ENCODE measurements at regions not wholly inside any gene's neighbourhood (a gene's known extent, or its start where the extent isn't known, plus 50 kb on each side); places are given as distances from the start of the nearest gene placed in this dataset.
"Not testable (repeated sequence)": the region's sequence is repeated elsewhere in the genome, so short reads cannot be mapped to it uniquely, and the experiment has no call there.

GRCh38 chr7:25069900-25070443 lies 55.1 kb downstream of the CYCS start:
- in situ Hi-C loops (cut with HindIII; ENCODE audit: low sequenced_read_pairs) = no loop called here
- peak; percentile 45 for DNase-seq (ENCODE audit: low spot score)

GRCh38 chr7:25068502-25069213 lies 56.4 kb downstream of the CYCS start:
- in situ Hi-C loops (cut with HindIII; ENCODE audit: low sequenced_read_pairs) = no loop called here
- no peak for DNase-seq (ENCODE audit: low spot score)

DNA sequence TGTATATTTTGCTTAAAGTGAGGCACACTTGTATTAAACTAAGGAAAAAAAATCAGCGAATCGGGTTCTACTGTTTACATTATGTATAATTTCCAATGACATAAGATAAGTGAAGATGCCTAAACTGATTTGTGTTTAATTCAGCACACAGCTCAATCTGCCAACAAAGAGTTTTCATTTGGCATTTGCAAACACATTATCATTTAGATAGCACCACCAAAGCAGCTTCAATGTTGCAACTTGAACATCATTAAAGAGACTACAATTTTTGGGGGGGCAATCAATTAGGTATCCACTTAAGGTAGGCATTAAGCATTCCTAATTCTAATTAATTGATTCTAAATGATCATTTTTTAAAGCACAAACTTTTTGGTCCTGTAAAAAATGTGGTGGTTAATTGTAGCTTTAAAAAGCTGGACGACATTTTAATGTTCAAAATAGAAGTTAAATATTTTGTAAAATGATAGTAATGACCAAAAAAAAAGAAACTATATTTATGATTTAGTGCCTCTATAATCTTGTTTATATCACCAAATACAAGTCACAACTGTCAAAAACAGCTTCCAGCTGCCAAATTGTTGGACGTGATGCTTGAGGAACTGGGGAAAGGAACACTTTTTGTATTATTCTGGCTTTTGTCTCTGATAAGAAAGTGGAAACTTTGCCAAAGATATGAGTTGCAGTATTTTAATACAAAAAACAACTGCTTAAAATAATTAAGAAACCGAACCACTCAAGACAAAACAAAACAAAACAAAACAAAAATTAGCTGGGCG lies 57.1 kb downstream of the CYCS start:
- DNase-seq (ENCODE audit: low spot score) = no peak
- in situ Hi-C loops (cut with HindIII; ENCODE audit: low sequenced_read_pairs) = no loop called here

GRCh38 chr7:25066253-25066652 lies 58.8 kb downstream of the CYCS start:
- no peak for DNase-seq (ENCODE audit: low spot score)
- in situ Hi-C loops (cut with HindIII; ENCODE audit: low sequenced_read_pairs) = no loop called here

GRCh38 chr7:25062380-25062779 lies 62.7 kb downstream of the CYCS start:
- no peak for DNase-seq (ENCODE audit: low spot score)
- in situ Hi-C loops (cut with HindIII; ENCODE audit: low sequenced_read_pairs) = no loop called here

- in situ Hi-C loops (cut with HindIII; ENCODE audit: low sequenced_read_pairs) = no loop called here
- DNase-seq (ENCODE audit: low spot score) = no peak
Measured at GRCh38 chr7:25060487-25061055, 64.5 kb downstream of the CYCS start.

DNA sequence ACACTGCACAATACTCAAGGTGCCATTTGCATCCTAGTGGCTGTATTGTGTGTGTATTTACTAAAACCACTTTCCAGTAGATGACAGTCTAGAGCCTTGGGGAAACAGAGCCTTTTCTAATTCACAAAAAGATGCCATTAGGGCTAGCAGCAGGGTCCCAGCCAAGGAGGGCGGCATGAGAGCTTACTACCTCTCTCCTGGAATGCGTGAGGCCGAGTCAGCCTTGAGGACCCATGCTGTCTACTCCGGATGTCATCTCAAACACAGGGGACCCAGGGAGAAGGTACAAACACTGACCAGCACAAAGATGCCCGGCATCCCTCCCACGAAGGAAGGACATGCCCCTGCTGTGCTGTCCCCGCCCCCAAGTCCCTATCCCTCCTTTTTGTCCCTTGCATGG lies 65.5 kb downstream of the CYCS start:
- in situ Hi-C loops (cut with HindIII; ENCODE audit: low sequenced_read_pairs) = no loop called here
- DNase-seq (ENCODE audit: low spot score) = no peak

DNA sequence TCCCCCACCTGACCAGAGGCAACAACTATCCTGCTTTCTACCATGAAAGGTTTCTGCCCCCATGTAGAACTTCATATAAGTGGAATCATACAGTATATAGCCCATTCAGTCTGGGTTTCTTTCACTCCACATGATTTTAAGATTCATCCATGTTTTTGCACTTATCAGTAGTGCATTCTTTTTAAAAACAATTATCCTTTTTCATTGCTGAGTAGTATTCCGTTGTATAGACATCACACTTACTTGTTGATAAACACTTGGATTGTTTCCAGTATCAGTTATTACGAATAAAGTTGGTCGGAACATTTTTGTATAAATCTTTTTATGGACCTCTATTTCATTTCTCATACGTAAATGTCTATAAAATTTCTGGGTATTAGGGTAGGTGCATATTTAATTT lies 68.7 kb downstream of the CYCS start:
- in situ Hi-C loops (cut with HindIII; ENCODE audit: low sequenced_read_pairs) = no loop called here
- DNase-seq (ENCODE audit: low spot score) = no peak

GRCh38 chr7:25055520-25056220 lies 69.4 kb downstream of the CYCS start:
- in situ Hi-C loops (cut with HindIII; ENCODE audit: low sequenced_read_pairs) = no loop called here
- DNase-seq (ENCODE audit: low spot score) = no peak

DNA sequence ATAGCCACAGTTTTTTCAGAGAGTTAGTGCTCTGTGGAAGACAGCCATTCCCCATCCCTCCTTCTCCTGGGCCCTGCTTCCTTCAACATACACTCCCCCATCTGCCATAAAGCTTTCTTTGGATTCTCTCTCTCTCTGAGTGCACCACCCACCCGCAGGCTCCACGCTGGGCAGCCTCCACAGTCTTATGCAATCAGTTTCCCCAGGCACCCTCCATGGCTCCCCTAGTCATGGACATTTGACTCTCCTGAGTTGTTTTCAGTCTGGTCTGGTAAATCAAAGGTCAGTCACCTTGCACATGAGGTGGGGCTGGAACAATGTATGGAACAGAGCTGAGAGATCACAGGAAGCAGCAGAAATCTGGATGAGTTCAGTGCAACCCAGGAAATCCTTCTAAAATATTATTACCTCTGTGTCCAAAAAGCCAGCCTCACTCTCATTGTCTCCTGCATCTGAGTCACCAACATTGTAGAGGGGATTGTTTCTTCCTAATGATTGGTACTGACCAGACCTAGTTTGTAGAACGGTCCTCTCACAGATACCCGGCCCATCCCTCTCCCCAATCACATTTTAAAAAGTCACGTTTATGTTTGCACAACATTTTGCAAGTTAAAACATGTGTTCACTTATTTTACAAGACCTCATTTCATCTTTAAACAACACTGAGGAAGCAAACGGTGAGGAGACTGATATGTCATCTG lies 70.1 kb downstream of the CYCS start:
- DNase-seq (ENCODE audit: low spot score) = no peak
- in situ Hi-C loops (cut with HindIII; ENCODE audit: low sequenced_read_pairs) = no loop called here

DNA sequence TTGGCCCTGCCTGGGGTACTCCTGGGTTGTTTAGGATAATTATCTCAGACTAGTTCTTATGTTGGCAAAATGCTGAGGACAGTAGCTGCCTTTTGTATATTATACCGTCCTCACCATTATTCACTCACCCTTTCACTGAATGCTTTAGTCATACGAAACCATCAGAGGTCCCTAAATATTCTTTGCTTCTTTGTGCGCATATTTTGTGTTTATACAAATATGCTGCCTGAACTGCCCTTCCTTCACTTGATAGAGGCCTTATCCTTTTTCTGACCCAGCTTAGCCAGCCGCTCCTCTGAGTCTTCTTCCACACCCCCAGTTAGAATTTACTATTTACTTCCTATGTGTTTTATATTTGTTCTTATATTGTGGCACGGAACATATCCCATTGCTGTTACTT lies 70.2 kb upstream of the OSBPL3 start:
- in situ Hi-C loops (cut with HindIII; ENCODE audit: low sequenced_read_pairs) = no loop called here

GRCh38 chr7:25048444-25048834 lies 68.5 kb upstream of the OSBPL3 start:
- no peak for DNase-seq (ENCODE audit: low spot score)
- in situ Hi-C loops (cut with HindIII; ENCODE audit: low sequenced_read_pairs) = no loop called here

More for the DNA sequence above, 70.2 kb upstream of the OSBPL3 start:
- DNase-seq (ENCODE audit: low spot score) = no peak

DNA sequence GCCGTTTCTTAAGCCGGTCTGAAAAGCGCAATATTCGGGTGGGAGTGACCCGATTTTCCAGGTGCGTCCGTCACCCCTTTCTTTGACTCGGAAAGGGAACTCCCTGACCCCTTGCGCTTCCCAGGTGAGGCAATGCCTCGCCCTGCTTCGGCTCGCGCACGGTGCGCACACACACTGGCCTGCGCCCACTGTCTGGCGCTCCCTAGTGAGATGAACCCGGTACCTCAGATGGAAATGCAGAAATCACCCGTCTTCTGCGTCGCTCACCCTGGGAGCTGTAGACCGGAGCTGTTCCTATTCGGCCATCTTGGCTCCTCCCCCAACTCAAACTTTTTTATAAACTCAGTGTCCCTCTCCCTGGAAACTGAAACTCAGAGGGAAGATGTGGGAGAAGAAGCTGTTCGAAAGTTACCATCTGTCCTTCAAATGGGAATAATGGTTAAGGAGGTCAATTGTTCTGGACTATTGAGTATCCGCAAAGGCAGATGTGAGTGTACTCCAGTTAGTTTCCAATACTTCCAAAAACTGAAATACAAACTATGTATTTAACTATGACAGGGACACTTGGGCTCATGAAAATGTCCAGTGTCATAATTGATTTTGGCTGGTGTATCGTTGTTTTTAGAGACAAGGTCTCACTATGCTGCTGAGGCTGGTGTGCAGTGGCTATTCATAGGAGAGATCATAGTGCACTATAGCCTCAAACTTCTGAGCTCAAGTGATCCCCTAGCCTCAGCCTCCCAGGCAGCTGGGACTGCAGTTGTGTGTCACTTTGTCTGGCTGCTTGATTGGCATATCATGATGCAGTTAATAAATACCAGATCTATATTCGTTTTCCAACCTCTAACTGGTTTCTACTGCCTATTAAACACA lies 67.8 kb upstream of the OSBPL3 start:
- not testable (repeated sequence) for DNase-seq (ENCODE audit: low spot score)

DNA sequence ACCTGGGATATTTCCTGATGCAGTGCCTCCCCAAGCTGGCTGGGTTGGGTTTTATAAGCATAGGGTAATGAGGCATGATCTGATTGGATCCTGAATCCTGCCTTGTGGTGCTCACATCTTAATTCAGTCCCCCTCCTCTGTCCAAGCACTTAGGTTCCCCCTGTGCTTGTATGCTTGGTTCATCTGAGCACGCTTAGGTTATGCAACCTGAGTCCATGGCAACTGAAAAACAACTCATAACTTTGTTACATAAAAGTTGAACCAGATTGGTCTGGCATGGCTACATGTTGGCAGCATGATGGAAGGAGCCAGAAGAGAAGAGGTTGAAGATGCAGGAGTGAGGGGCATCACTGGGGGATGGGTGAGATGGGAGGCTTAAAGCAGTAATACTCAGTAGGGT lies 57.3 kb upstream of the OSBPL3 start:
- in situ Hi-C loops (cut with HindIII; ENCODE audit: low sequenced_read_pairs) = no loop called here
- DNase-seq (ENCODE audit: low spot score) = no peak

More for the DNA sequence above, 67.8 kb upstream of the OSBPL3 start:
- in situ Hi-C loops (cut with HindIII; ENCODE audit: low sequenced_read_pairs) = not testable (repeated sequence)

GRCh38 chr7:25035274-25035673 lies 55.3 kb upstream of the OSBPL3 start:
- in situ Hi-C loops (cut with HindIII; ENCODE audit: low sequenced_read_pairs) = no loop called here

GRCh38 chr7:25034136-25034535 lies 54.2 kb upstream of the OSBPL3 start:
- DNase-seq (ENCODE audit: low spot score) = no peak
- in situ Hi-C loops (cut with HindIII; ENCODE audit: low sequenced_read_pairs) = no loop called here

More at GRCh38 chr7:25035274-25035673, 55.3 kb upstream of the OSBPL3 start:
- no peak for DNase-seq (ENCODE audit: low spot score)

GRCh38 chr7:25032774-25033743 lies 53.1 kb upstream of the OSBPL3 start:
- in situ Hi-C loops (cut with HindIII; ENCODE audit: low sequenced_read_pairs) = no loop called here
- no peak for DNase-seq (ENCODE audit: low spot score)
